Stimulated activated CD8-positive, alpha-beta memory T cell treated with anti-CD3 and anti-CD28 coated beads, Interleukin-2, amount 100 ng/mL, for 48 hours (primary cell): ENCODE measurements at regions not wholly inside any gene's neighbourhood (a gene's known extent, or its start where the extent isn't known, plus 50 kb on each side); places are given as distances from the start of the nearest gene placed in this dataset.
"Not testable (repeated sequence)": the region's sequence is repeated elsewhere in the genome, so short reads cannot be mapped to it uniquely, and the experiment has no call there.

Experiments used
- DNase-seq, 2 donors: peaks; one replicate each; pipeline ENCODE4 v3.0.0-alpha.2; 2020; ENCODE audit warnings: low read depth in 2 of 2

GRCh38 chr12:5096241-5096924 lies 52.7 kb downstream of the KCNA5 start:
- no peak for DNase-seq

- DNase-seq, result no peak
These were observed 54.1 kb downstream of the KCNA5 start for GRCh38 chr12:5097786-5098185.

GRCh38 chr12:5099136-5099535 lies 55.5 kb downstream of the KCNA5 start:
- DNase-seq, result no peak

GRCh38 chr12:5099591-5099990 lies 55.9 kb downstream of the KCNA5 start:
- DNase-seq, result no peak

- DNase-seq, result no peak
These were observed 58.0 kb downstream of the KCNA5 start for GRCh38 chr12:5101686-5102085.

GRCh38 chr12:5102261-5102789 lies 58.6 kb downstream of the KCNA5 start:
- DNase-seq, result no peak

- DNase-seq, result no peak
These were observed 59.1 kb downstream of the KCNA5 start for GRCh38 chr12:5102806-5103205.

GRCh38 chr12:5110345-5110744 lies 66.7 kb downstream of the KCNA5 start:
- DNase-seq, result no peak

GRCh38 chr12:5114436-5114835 lies 70.8 kb downstream of the KCNA5 start:
- DNase-seq, result no peak

GRCh38 chr12:5121784-5122183 lies 78.1 kb downstream of the KCNA5 start:
- DNase-seq, result not testable (repeated sequence)

- not testable (repeated sequence) for DNase-seq
These were observed 78.7 kb downstream of the KCNA5 start for GRCh38 chr12:5122256-5122831.

- DNase-seq, result no peak
These were observed 80.2 kb downstream of the KCNA5 start for GRCh38 chr12:5123921-5124320.

GRCh38 chr12:5124401-5124800 lies 80.7 kb downstream of the KCNA5 start:
- DNase-seq, result no peak

GRCh38 chr12:5134861-5135525 lies 91.3 kb downstream of the KCNA5 start:
- DNase-seq, result no peak

GRCh38 chr12:5138256-5138655 lies 94.6 kb downstream of the KCNA5 start:
- DNase-seq, result no peak

GRCh38 chr12:5138845-5139244 lies 95.2 kb downstream of the KCNA5 start:
- no peak for DNase-seq

- no peak for DNase-seq
These were observed 96.1 kb downstream of the KCNA5 start for GRCh38 chr12:5139751-5140150.

GRCh38 chr12:5140190-5140589 lies 96.5 kb downstream of the KCNA5 start:
- DNase-seq, result no peak

GRCh38 chr12:5148880-5149279 lies 105.2 kb downstream of the KCNA5 start:
- DNase-seq, result no peak

GRCh38 chr12:5154091-5154490 lies 110.4 kb downstream of the KCNA5 start:
- no peak for DNase-seq

- no peak for DNase-seq
These were observed 112.2 kb downstream of the KCNA5 start for GRCh38 chr12:5155866-5156265.

- DNase-seq, result no peak
These were observed 117.1 kb downstream of the KCNA5 start for GRCh38 chr12:5160827-5161226.

- no peak for DNase-seq
These were observed 120.0 kb downstream of the KCNA5 start for GRCh38 chr12:5163661-5164060.
